HG02840 (cell line): ENCODE measurements at regions not wholly inside any gene's neighbourhood (a gene's known extent, or its start where the extent isn't known, plus 50 kb on each side); places are given as distances from the start of the nearest gene placed in this dataset.
"Not testable (repeated sequence)": the region's sequence is repeated elsewhere in the genome, so short reads cannot be mapped to it uniquely, and the experiment has no call there.

Source experiments
- ATAC-seq: cut with Tn5 transposase; IDR thresholded peaks from one replicate; pipeline ENCODE4 v1.9.1; 2021; ENCODE audit warnings: mild to moderate bottlenecking, moderate library complexity, moderate number of reproducible peaks; ENCODE audit not compliant: unreplicated experiment, low FRiP score

DNA sequence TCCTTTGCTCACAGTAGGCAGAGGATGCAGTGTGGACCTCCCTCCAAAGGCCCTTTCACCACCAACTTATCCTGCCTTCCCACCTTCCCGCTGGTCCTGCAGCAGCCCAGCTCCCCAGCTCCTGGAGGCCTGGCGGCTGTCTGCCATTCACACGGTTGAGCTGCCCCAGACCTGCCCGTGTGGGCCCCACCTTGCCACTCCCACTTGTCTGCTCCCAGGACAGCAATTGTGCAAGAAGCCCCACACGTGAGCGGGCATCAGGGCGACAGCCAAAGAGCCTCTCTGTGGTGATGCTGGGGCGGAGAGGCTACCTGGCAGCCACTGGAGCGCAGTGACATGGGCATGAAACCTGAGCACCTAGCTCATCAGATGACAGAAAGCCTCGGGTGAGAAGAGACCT lies 248.6 kb upstream of the MAF start:
- no peak for ATAC-seq

DNA sequence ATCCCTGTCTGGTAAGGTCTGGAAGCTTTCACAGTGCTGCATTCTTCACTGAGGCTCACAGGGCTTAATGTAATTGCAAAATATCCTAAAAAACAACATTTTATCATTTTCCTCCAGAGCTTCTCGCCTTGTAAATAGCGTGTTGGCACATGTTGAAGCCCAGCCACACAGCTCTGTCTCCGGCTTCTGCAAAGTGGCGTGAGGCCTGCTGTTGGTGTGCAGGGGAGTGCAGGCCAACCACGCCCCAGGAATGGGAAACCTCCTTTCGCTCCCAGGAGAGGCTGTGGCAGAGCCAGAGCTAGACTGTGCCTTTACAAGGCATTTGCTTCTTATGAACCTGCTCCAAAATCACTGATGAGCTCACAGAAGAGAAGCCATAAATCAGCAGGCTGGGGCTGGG lies 248.2 kb upstream of the MAF start:
- ATAC-seq: no peak

- no peak for ATAC-seq
These were observed 247.0 kb upstream of the MAF start for GRCh38 chr16:79847569-79847968.

- ATAC-seq: no peak
These were observed 246.6 kb upstream of the MAF start for GRCh38 chr16:79847101-79847500.

GRCh38 chr16:79845734-79846135 lies 245.2 kb upstream of the MAF start:
- no peak for ATAC-seq

GRCh38 chr16:79845033-79845733 lies 244.6 kb upstream of the MAF start:
- peak; percentile 65 for ATAC-seq

GRCh38 chr16:79844603-79845002 lies 244.1 kb upstream of the MAF start:
- no peak for ATAC-seq

DNA sequence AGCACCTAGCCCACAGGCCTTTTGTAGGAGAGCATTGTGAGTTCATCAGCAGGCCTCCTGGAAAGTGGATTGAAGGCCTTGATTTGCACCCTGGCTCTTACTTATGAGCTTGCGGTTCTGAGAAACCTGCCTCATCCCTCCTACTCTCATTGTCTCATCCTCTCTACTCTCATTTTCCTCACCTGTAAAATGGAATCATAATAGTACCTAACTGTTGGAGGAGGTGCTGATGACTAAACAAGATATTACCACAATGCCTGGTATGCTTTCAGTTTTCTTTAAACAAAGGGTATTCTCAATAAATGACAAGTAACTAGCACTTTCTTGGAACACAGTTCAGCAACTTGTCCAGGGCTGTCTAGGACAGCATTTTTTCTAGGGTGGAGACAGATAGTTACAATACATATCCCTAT lies 243.1 kb upstream of the MAF start:
- no peak for ATAC-seq

GRCh38 chr16:79843145-79843544 lies 242.6 kb upstream of the MAF start:
- no peak for ATAC-seq

DNA sequence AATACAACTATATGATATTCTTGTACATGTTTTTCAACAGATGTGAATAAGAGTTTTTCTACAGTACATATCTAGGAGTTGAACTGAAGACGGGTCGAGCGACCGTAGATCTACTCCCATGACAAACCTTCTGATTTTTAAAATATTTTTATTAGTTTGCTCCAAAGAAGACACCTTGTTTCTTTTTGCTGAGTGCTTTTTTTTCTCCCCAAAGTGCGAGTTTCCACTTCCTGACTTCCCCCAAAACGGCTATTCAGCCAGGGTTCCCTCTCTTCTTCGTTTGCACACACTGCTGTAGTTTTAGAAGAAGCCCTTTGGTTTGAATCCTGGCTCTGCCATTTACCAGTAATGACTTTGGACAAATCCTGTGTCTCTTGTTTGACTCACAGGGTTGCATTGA lies 241.7 kb upstream of the MAF start:
- no peak for ATAC-seq

- no peak for ATAC-seq
These were observed 239.2 kb upstream of the MAF start for GRCh38 chr16:79839466-79840341.

DNA sequence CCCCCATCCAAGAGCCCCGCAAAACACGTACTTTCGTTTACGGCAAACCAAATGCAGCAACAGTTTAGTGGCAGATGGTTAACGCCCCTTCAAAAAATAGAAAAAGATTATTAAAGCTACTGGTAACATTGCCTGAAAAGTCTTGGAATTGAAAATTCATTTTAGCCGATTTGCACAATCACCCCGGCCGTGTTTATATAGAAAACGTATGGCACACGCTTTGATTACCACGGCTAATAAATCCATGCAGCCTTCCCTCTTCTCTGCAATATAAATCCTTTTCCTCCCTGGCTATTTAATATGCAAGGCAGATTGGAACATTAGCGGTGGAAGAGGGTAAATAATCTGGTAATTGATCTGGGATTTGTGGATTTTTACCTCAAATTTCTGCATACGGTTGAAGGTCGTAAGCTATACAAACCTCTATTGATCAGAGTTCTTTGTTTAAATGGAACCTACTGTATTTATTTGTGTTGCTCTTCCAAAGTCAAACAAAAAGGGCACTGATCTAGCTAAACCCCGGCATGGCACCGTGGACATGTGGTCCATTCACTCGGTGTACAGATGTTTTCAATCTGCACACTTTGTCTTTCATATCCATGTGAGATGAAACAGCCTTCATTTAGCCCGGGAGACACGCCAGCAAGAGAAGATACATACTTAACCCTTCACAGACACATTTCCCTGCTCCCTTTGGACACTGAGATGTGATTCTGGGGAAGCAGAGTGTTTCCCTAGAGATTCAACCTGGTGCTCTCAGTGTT lies 238.1 kb upstream of the MAF start:
- ATAC-seq: no peak

DNA sequence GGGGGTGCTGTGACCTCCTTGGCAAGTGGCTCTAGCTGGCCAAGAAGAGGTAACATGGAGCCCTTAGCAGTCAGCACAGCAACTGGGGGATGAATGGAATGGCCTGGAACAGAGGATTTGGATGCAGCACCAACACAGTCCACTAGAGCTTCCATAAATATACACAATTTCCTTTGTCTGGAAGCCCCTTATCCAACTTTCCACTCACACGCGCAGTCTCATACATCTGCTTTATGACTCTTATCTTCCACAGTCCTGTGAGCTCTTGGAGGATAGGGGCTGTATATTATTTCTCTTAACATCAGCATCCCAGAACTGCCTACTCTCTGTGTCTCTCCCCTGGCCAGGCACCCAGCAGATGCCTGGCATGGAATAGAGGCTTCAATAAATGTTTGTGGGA lies 235.6 kb upstream of the MAF start:
- no peak for ATAC-seq

DNA sequence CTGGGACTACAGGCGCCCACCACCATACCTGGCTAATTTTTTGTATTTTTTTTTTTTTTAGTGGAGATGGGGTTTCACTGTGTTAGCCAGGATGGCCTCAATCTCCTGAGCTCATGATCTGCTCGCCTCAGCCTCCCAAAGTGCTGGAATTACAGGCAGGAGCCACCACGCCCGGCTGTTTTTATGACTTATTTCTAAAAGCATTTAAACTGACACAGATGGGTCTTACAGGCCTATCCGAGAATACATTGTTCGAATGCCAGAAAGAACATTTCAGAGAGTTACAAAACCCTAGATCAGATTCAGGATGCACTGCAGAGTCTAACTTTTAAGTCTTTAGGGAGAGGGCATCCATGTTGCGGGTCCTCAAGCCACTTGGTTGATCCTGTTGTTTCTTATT lies 234.7 kb upstream of the MAF start:
- no peak for ATAC-seq

DNA sequence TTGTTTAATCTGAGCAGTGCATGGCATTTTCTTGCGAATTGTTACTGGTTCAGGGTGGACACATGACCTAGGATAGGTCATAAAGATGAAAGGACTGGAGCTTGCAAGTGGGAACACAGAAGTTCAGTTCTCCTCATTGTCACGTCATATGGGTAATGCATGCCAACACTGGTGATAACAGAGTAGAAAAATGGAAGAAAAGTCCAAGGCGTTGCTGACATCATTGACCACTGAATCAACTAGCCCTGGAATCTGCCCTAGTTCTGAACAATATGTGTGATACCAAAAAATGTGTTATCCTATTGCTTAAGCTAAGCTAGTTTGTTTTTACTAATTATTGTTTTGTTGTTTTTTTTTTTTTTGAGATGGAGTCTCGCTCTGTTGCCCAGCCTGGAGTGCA lies 234.2 kb upstream of the MAF start:
- no peak for ATAC-seq

GRCh38 chr16:79834003-79834402 lies 233.5 kb upstream of the MAF start:
- ATAC-seq: not testable (repeated sequence)

DNA sequence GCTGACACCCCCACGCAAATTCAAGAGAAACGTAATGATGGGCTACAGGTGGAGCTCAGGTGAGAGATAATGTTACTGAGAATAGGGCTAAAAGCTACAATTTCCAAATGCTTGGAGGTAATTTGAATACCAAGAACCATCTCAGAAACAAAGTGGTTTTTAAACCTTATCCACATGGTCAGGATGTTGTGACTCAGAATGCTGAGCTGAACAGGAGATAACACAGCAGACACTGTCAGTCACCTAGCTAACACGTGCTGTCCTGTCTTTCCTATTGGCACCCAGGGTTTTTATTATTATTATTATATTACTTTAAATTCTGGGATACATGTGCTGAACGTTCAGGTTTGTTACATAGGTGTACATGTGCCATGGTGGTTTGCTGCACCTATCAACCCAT lies 233.0 kb upstream of the MAF start:
- no peak for ATAC-seq

GRCh38 chr16:79826732-79827475 lies 226.4 kb upstream of the MAF start:
- no peak for ATAC-seq

- no peak for ATAC-seq
These were observed 224.5 kb upstream of the MAF start for GRCh38 chr16:79825002-79825401.

- no peak for ATAC-seq
These were observed 223.1 kb upstream of the MAF start for GRCh38 chr16:79823639-79824038.

DNA sequence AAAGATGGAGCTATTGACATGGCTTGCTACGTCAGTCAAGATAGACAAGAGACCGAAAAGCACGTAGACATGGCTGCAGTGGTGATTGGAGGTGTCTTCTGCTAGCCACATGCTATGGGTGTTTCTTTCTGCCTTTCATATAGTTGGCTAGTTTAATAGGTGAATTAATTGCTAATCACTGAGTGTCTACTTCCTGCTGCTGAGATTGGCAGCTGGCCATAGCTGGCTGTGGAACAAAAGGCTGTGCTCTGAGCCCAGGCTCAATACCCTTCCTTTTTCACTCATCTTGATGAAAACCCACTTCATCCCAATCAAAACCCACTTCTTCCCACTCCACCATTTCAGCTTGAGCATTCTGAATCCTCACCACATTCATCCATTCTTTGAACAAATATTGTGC lies 221.4 kb upstream of the MAF start:
- ATAC-seq: no peak
